Progenitor cell of endocrine pancreas (in vitro differentiated cells): ENCODE measurements at regions not wholly inside any gene's neighbourhood (a gene's known extent, or its start where the extent isn't known, plus 50 kb on each side); places are given as distances from the start of the nearest gene placed in this dataset.

Experiments
- DNase-seq: peaks from one replicate; pipeline ENCODE4 v3.0.0; 2021; ENCODE audit warnings: low spot score; ENCODE audit not compliant: unreplicated experiment
- H3K27ac Mint-ChIP-seq: 2 replicates; pipeline ENCODE4 v1.8.0; 2021; ENCODE audit warnings: mild to moderate bottlenecking, moderate library complexity, mixed read lengths
- H3K27me3 Mint-ChIP-seq: 2 replicates; pipeline ENCODE4 v1.8.0; 2021; ENCODE audit warnings: mixed read lengths
- H3K36me3 Mint-ChIP-seq: 2 replicates; pipeline ENCODE4 v1.8.0; 2022; ENCODE audit warnings: mixed read lengths; ENCODE audit not compliant: insufficient read depth
- H3K4me1 Mint-ChIP-seq: 2 replicates; pipeline ENCODE4 v1.8.0; 2021; ENCODE audit warnings: low read depth, mixed read lengths
- H3K4me3 Mint-ChIP-seq: 2 replicates; pipeline ENCODE4 v1.8.0; 2021; ENCODE audit warnings: low read depth, mild to moderate bottlenecking, moderate library complexity, mixed read lengths
- H3K9me3 Mint-ChIP-seq: 2 replicates; pipeline ENCODE4 v1.8.0; 2021; ENCODE audit warnings: low read depth, mixed read lengths
- CTCF ChIP-seq: fragments of 200-600 bp; sonication (generic); IDR thresholded peaks from one replicate; pipeline ENCODE4 v1.5.0; 2021; ENCODE audit warnings: antibody characterized with exemption, mild to moderate bottlenecking; ENCODE audit not compliant: unreplicated experiment

GRCh38 chr5:67402526-67402925 lies 205.9 kb upstream of the CD180 start:
- H3K27ac Mint-ChIP-seq: no peak overlapping the region

GRCh38 chr5:67401172-67401571 lies 204.6 kb upstream of the CD180 start:
- no peak for DNase-seq
- no peak for TF ChIP-seq CTCF
- Mint-ChIP-seq H3K36me3 (no peaks in the 10 kb centered on the region), H3K4me1 (no peaks in the 10 kb centered on the region), H3K4me3 (no peak overlapping the region), H3K27ac (no peak overlapping the region), H3K27me3 (no peaks in the 10 kb centered on the region), H3K9me3 (no peaks in the 10 kb centered on the region)

More at GRCh38 chr5:67402526-67402925, 205.9 kb upstream of the CD180 start:
- no peaks in the 10 kb centered on the region for H3K9me3 Mint-ChIP-seq
- H3K27me3 Mint-ChIP-seq: no peaks in the 10 kb centered on the region
- H3K36me3 Mint-ChIP-seq: no peaks in the 10 kb centered on the region
- no peak for TF ChIP-seq CTCF
- H3K4me1 Mint-ChIP-seq: no peaks in the 10 kb centered on the region
- no peak for DNase-seq
- no peak overlapping the region for H3K4me3 Mint-ChIP-seq

GRCh38 chr5:67400752-67401151 lies 204.2 kb upstream of the CD180 start:
- Mint-ChIP-seq H3K36me3 (no peaks in the 10 kb centered on the region), H3K4me3 (no peak overlapping the region), H3K4me1 (no peaks in the 10 kb centered on the region), H3K27ac (no peak overlapping the region), H3K27me3 (no peaks in the 10 kb centered on the region), H3K9me3 (no peaks in the 10 kb centered on the region)
- TF ChIP-seq CTCF: no peak
- no peak for DNase-seq

- TF ChIP-seq CTCF: no peak
- Mint-ChIP-seq H3K4me1 (peaks cover 7% of the 10 kb centered on the region), H3K9me3 (no peaks in the 10 kb centered on the region), H3K27ac (no peak overlapping the region), H3K4me3 (no peak overlapping the region), H3K36me3 (no peaks in the 10 kb centered on the region), H3K27me3 (no peaks in the 10 kb centered on the region)
- DNase-seq: no peak
Observed at GRCh38 chr5:67395790-67396418, 199.3 kb upstream of the CD180 start.

GRCh38 chr5:67393211-67393610 lies 196.6 kb upstream of the CD180 start:
- H3K27me3 Mint-ChIP-seq: no peaks in the 10 kb centered on the region
- no peaks in the 10 kb centered on the region for H3K9me3 Mint-ChIP-seq
- peaks cover 7% of the 10 kb centered on the region for H3K4me1 Mint-ChIP-seq
- no peak overlapping the region for H3K27ac Mint-ChIP-seq
- no peak for DNase-seq
- TF ChIP-seq CTCF: no peak
- H3K36me3 Mint-ChIP-seq: no peaks in the 10 kb centered on the region
- H3K4me3 Mint-ChIP-seq: no peak overlapping the region
